GM23338 (cell line): ENCODE measurements at regions not wholly inside any gene's neighbourhood (a gene's known extent, or its start where the extent isn't known, plus 50 kb on each side); places are given as distances from the start of the nearest gene placed in this dataset.

Experiments used
- ATAC-seq: fragments of 200-7000 bp; cut with Tn5 transposase; 3 replicates; pipeline ENCODE4 v1.9.1; 2020
- DNase-seq: peaks from one replicate; pipeline ENCODE4 v3.0.0-alpha.2; 2015; ENCODE audit warnings: low spot score
- H2AFZ ChIP-seq: fragments of 200-600 bp; sonication (generic); 2 replicates; pipeline ENCODE4 v1.8.0; 2016; ENCODE audit warnings: antibody characterized with exemption, mild to moderate bottlenecking, moderate library complexity
- H3F3A ChIP-seq: fragments of 200-600 bp; sonication (generic); replicated peaks from 2 replicates; pipeline ENCODE4 v1.8.0; 2017; ENCODE audit warnings: antibody characterized with exemption, mixed run types, low read depth
- H3K27ac ChIP-seq: fragments of 200-600 bp; sonication (generic); 2 replicates; pipeline ENCODE4 v1.6.1; 2016; ENCODE audit warnings: low read depth
- H3K27me3 ChIP-seq: fragments of 200-600 bp; sonication (generic); 2 replicates; pipeline ENCODE4 v1.8.0; 2016; ENCODE audit warnings: mild to moderate bottlenecking, mixed run types, moderate library complexity; ENCODE audit not compliant: insufficient read depth
- H3K36me3 ChIP-seq: fragments of 200-600 bp; sonication (generic); 2 replicates; pipeline ENCODE4 v1.8.0; 2016; ENCODE audit warnings: mild to moderate bottlenecking; ENCODE audit not compliant: insufficient read depth
- H3K4me1 ChIP-seq: fragments of 200-600 bp; sonication (generic); 2 replicates; pipeline ENCODE4 v1.8.0; 2016; ENCODE audit warnings: mild to moderate bottlenecking, moderate library complexity; ENCODE audit not compliant: insufficient read depth
- H3K4me2 ChIP-seq: fragments of 200-600 bp; sonication (generic); 2 replicates; pipeline ENCODE4 v1.7.1; 2017; ENCODE audit warnings: mixed run types
- H3K4me3 ChIP-seq: fragments of 200-600 bp; sonication (generic); 2 replicates; pipeline ENCODE4 v1.6.1; 2016; ENCODE audit warnings: mixed run types
- H3K79me2 ChIP-seq: fragments of 200-600 bp; sonication (generic); replicated peaks from 2 replicates; pipeline ENCODE4 v1.8.0; 2017; ENCODE audit warnings: mild to moderate bottlenecking; ENCODE audit not compliant: insufficient read depth
- H3K9me2 ChIP-seq: fragments of 200-600 bp; sonication (generic); 2 replicates; pipeline ENCODE4 v1.8.0; 2017; ENCODE audit not compliant: insufficient read depth
- H4K20me1 ChIP-seq: fragments of 200-600 bp; sonication (generic); replicated peaks from 2 replicates; pipeline ENCODE4 v1.8.0; 2017; ENCODE audit warnings: mild to moderate bottlenecking; ENCODE audit not compliant: insufficient read depth
- H3K27ac Mint-ChIP-seq: 2 replicates; pipeline ENCODE4 v1.8.0; 2020; ENCODE audit warnings: inconsistent platforms, mild to moderate bottlenecking, moderate library complexity, mixed read lengths
- H3K27me3 Mint-ChIP-seq: 3 replicates; pipeline ENCODE4 v1.8.0; 2022; ENCODE audit warnings: low read depth, mild to moderate bottlenecking, moderate library complexity, mixed read lengths, inconsistent platforms; ENCODE audit not compliant: insufficient read depth, poor library complexity
- H3K36me3 Mint-ChIP-seq: 3 replicates; pipeline ENCODE4 v1.8.0; 2021; ENCODE audit warnings: low read depth, mild to moderate bottlenecking, inconsistent platforms, moderate library complexity, mixed read lengths
- H3K4me1 Mint-ChIP-seq: 3 replicates; pipeline ENCODE4 v1.8.0; 2020; ENCODE audit warnings: mild to moderate bottlenecking, inconsistent platforms, mixed read lengths
- H3K4me3 Mint-ChIP-seq: 3 replicates; pipeline ENCODE4 v1.8.0; 2021; ENCODE audit warnings: moderate library complexity, mild to moderate bottlenecking, inconsistent platforms, mixed read lengths
- H3K9me3 Mint-ChIP-seq: 3 replicates; pipeline ENCODE4 v1.8.0; 2020; ENCODE audit warnings: moderate library complexity, mild to moderate bottlenecking, inconsistent platforms, mixed read lengths
- CREB1 ChIP-seq: fragments of 250-450 bp; sonication (Bioruptor Pico); IDR thresholded peaks from 2 replicates; pipeline ENCODE4 v1.5.0; 2020; ENCODE audit warnings: low read depth, mild to moderate bottlenecking, moderate library complexity
- EZH2 ChIP-seq: fragments of 200-600 bp; sonication (generic); IDR thresholded peaks from one replicate; pipeline ENCODE4 v1.8.0; 2017; ENCODE audit warnings: antibody characterized with exemption, mild to moderate bottlenecking, low read depth; ENCODE audit not compliant: unreplicated experiment
- EZH2phosphoT487 ChIP-seq: fragments of 200-600 bp; sonication (generic); IDR thresholded peaks from one replicate; pipeline ENCODE4 v1.8.1; 2018; ENCODE audit warnings: antibody characterized with exemption; ENCODE audit not compliant: unreplicated experiment
- JUNB ChIP-seq: IDR thresholded peaks from one replicate; pipeline ENCODE4 v1.6.1; 2016; ENCODE audit warnings: antibody characterized with exemption; ENCODE audit not compliant: unreplicated experiment
- NANOG ChIP-seq: IDR thresholded peaks from 2 replicates; pipeline ENCODE4 v1.6.1; 2016; ENCODE audit warnings: antibody characterized with exemption, borderline replicate concordance
- POLR2AphosphoS5 ChIP-seq: IDR thresholded peaks from 2 replicates; pipeline ENCODE4 v1.6.1; 2016; ENCODE audit warnings: antibody characterized with exemption, low read depth
- STAT1 ChIP-seq: IDR thresholded peaks from one replicate; pipeline ENCODE4 v1.6.1; 2016; ENCODE audit warnings: antibody characterized with exemption; ENCODE audit not compliant: unreplicated experiment
- ZNF114 ChIP-seq: fragments of 250-450 bp; sonication (Bioruptor Pico); IDR thresholded peaks from 2 replicates; pipeline ENCODE4 v1.5.0; 2020; ENCODE audit warnings: mild to moderate bottlenecking, moderate library complexity
- ZNF331 ChIP-seq: fragments of 250-450 bp; sonication (Bioruptor Pico); IDR thresholded peaks from 2 replicates; pipeline ENCODE4 v1.5.0; 2020; ENCODE audit warnings: low read depth, mild to moderate bottlenecking, moderate library complexity
- TF ChIP-seq, protein P1 (sequence below), 2 experiments: fragments of 200-600 bp in 1 of 2; sonication (generic) in 1 of 2; conservative IDR thresholded peaks; 2 replicates each; pipeline versions ENCODE4 v1.5.1 to v1.6.1; 2016 to 2017; ENCODE audit warnings: antibody characterized with exemption in 2 of 2, low read depth in 2 of 2, mild to moderate bottlenecking in 2 of 2, moderate library complexity in 1 of 2
- TF ChIP-seq, protein P2 (sequence below): IDR thresholded peaks from one replicate; pipeline ENCODE4 v1.6.1; 2018; ENCODE audit warnings: antibody characterized with exemption; ENCODE audit not compliant: unreplicated experiment
- TF ChIP-seq, protein P3 (sequence below): fragments of 250-450 bp; sonication (Bioruptor Pico); IDR thresholded peaks from 2 replicates; pipeline ENCODE4 v1.5.0; 2020; ENCODE audit warnings: mild to moderate bottlenecking, moderate library complexity
- TF ChIP-seq, protein P4 (sequence below): IDR thresholded peaks from 2 replicates; pipeline ENCODE4 v1.6.1; 2016; ENCODE audit warnings: antibody characterized with exemption

DNA sequence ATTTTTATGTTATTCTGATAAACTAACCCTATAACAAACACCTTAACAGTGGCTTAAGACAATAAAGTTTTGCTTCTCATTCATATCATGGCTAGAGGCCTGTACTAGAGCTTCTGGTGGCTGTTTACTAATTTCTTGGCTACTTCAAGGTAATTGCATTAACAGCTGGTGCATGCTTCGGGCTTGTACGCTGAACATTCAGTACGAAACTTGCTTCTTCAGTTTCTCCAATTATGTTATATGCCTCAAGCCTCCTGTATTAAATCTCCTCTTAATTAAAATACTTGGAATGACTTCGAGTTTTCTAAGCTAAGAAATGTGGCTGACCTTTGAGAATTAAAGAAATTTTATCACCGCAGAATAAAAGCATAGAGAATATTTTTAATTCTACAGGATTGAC is 138.9 kb upstream of the TRAM1L1 start:
- Mint-ChIP-seq H3K36me3 (no peaks in the 10 kb centered on the region), H3K27me3 (no peaks in the 10 kb centered on the region), H3K4me1 (peaks cover 2% of the 10 kb centered on the region; the same call in 1 of the 3 replicates), H3K4me3 (no peak overlapping the region), H3K9me3 (peaks cover 3% of the 10 kb centered on the region; the same call in 1 of the 3 replicates), H3K27ac (no peak overlapping the region)
- Histone ChIP-seq H3F3A (no peaks in the 10 kb centered on the region), H3K27me3 (no peaks in the 10 kb centered on the region), H2AFZ (no peak overlapping the region), H3K27ac (no peak overlapping the region), H3K4me3 (no peak overlapping the region), H3K36me3 (no peaks in the 10 kb centered on the region), H3K4me2 (no peak overlapping the region), H4K20me1 (no peaks in the 10 kb centered on the region), H3K79me2 (no peaks in the 10 kb centered on the region), H3K4me1 (no peaks in the 10 kb centered on the region), H3K9me2 (no peaks in the 10 kb centered on the region; the same call in 1 of the 2 replicates)
- TF ChIP-seq NANOG, result no peak
- TF ChIP-seq CREB1, result no peak
- TF ChIP-seq, protein P1, sequence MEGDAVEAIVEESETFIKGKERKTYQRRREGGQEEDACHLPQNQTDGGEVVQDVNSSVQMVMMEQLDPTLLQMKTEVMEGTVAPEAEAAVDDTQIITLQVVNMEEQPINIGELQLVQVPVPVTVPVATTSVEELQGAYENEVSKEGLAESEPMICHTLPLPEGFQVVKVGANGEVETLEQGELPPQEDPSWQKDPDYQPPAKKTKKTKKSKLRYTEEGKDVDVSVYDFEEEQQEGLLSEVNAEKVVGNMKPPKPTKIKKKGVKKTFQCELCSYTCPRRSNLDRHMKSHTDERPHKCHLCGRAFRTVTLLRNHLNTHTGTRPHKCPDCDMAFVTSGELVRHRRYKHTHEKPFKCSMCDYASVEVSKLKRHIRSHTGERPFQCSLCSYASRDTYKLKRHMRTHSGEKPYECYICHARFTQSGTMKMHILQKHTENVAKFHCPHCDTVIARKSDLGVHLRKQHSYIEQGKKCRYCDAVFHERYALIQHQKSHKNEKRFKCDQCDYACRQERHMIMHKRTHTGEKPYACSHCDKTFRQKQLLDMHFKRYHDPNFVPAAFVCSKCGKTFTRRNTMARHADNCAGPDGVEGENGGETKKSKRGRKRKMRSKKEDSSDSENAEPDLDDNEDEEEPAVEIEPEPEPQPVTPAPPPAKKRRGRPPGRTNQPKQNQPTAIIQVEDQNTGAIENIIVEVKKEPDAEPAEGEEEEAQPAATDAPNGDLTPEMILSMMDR (conservative IDR thresholded peaks at IDR 0.05; ENCODE audit: low read depth in 2 of 2), result no peak
- no peak for TF ChIP-seq STAT1
- no peak for TF ChIP-seq JUNB
- TF ChIP-seq POLR2AphosphoS5, result no peak
- TF ChIP-seq, protein P2, sequence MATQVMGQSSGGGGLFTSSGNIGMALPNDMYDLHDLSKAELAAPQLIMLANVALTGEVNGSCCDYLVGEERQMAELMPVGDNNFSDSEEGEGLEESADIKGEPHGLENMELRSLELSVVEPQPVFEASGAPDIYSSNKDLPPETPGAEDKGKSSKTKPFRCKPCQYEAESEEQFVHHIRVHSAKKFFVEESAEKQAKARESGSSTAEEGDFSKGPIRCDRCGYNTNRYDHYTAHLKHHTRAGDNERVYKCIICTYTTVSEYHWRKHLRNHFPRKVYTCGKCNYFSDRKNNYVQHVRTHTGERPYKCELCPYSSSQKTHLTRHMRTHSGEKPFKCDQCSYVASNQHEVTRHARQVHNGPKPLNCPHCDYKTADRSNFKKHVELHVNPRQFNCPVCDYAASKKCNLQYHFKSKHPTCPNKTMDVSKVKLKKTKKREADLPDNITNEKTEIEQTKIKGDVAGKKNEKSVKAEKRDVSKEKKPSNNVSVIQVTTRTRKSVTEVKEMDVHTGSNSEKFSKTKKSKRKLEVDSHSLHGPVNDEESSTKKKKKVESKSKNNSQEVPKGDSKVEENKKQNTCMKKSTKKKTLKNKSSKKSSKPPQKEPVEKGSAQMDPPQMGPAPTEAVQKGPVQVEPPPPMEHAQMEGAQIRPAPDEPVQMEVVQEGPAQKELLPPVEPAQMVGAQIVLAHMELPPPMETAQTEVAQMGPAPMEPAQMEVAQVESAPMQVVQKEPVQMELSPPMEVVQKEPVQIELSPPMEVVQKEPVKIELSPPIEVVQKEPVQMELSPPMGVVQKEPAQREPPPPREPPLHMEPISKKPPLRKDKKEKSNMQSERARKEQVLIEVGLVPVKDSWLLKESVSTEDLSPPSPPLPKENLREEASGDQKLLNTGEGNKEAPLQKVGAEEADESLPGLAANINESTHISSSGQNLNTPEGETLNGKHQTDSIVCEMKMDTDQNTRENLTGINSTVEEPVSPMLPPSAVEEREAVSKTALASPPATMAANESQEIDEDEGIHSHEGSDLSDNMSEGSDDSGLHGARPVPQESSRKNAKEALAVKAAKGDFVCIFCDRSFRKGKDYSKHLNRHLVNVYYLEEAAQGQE, result no peak
- TF ChIP-seq ZNF114 (CRISPR knock-in tag), result no peak
- TF ChIP-seq, protein P3, sequence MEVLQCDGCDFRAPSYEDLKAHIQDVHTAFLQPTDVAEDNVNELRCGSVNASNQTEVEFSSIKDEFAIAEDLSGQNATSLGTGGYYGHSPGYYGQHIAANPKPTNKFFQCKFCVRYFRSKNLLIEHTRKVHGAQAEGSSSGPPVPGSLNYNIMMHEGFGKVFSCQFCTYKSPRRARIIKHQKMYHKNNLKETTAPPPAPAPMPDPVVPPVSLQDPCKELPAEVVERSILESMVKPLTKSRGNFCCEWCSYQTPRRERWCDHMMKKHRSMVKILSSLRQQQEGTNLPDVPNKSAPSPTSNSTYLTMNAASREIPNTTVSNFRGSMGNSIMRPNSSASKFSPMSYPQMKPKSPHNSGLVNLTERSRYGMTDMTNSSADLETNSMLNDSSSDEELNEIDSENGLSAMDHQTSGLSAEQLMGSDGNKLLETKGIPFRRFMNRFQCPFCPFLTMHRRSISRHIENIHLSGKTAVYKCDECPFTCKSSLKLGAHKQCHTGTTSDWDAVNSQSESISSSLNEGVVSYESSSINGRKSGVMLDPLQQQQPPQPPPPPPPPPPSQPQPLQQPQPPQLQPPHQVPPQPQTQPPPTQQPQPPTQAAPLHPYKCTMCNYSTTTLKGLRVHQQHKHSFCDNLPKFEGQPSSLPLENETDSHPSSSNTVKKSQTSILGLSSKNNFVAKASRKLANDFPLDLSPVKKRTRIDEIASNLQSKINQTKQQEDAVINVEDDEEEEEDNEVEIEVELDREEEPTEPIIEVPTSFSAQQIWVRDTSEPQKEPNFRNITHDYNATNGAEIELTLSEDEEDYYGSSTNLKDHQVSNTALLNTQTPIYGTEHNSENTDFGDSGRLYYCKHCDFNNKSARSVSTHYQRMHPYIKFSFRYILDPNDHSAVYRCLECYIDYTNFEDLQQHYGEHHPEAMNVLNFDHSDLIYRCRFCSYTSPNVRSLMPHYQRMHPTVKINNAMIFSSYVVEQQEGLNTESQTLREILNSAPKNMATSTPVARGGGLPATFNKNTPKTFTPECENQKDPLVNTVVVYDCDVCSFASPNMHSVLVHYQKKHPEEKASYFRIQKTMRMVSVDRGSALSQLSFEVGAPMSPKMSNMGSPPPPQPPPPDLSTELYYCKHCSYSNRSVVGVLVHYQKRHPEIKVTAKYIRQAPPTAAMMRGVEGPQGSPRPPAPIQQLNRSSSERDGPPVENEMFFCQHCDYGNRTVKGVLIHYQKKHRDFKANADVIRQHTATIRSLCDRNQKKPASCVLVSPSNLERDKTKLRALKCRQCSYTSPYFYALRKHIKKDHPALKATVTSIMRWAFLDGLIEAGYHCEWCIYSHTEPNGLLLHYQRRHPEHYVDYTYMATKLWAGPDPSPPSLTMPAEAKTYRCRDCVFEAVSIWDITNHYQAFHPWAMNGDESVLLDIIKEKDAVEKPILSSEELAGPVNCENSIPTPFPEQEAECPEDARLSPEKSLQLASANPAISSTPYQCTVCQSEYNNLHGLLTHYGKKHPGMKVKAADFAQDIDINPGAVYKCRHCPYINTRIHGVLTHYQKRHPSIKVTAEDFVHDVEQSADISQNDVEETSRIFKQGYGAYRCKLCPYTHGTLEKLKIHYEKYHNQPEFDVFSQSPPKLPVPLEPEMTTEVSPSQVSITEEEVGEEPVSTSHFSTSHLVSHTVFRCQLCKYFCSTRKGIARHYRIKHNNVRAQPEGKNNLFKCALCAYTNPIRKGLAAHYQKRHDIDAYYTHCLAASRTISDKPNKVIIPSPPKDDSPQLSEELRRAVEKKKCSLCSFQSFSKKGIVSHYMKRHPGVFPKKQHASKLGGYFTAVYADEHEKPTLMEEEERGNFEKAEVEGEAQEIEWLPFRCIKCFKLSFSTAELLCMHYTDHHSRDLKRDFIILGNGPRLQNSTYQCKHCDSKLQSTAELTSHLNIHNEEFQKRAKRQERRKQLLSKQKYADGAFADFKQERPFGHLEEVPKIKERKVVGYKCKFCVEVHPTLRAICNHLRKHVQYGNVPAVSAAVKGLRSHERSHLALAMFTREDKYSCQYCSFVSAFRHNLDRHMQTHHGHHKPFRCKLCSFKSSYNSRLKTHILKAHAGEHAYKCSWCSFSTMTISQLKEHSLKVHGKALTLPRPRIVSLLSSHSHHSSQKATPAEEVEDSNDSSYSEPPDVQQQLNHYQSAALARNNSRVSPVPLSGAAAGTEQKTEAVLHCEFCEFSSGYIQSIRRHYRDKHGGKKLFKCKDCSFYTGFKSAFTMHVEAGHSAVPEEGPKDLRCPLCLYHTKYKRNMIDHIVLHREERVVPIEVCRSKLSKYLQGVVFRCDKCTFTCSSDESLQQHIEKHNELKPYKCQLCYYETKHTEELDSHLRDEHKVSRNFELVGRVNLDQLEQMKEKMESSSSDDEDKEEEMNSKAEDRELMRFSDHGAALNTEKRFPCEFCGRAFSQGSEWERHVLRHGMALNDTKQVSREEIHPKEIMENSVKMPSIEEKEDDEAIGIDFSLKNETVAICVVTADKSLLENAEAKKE (CRISPR knock-in tag), result no peak
- TF ChIP-seq, protein P4, sequence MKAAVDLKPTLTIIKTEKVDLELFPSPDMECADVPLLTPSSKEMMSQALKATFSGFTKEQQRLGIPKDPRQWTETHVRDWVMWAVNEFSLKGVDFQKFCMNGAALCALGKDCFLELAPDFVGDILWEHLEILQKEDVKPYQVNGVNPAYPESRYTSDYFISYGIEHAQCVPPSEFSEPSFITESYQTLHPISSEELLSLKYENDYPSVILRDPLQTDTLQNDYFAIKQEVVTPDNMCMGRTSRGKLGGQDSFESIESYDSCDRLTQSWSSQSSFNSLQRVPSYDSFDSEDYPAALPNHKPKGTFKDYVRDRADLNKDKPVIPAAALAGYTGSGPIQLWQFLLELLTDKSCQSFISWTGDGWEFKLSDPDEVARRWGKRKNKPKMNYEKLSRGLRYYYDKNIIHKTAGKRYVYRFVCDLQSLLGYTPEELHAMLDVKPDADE, result no peak
- TF ChIP-seq ZNF331 (CRISPR knock-in tag), result no peak
- no peak for TF ChIP-seq EZH2phosphoT487
- TF ChIP-seq EZH2, result no peak
- DNase-seq (no peak), ATAC-seq (no peak)
